ENCODE measurements at regions not wholly inside any gene's neighbourhood (a gene's known extent, or its start where the extent isn't known, plus 50 kb on each side); places are given as distances from the start of the nearest gene placed in this dataset.

- no peak overlapping the region for H3K27ac ChIP-seq
- H3K4me1 ChIP-seq (replicated peaks): no peaks in the 10 kb centered on the region
- 77% methylated on average over 1 of the region's 1 CpG for WGBS
- intact Hi-C loops (cut with DNase I): no loop called here
- no peaks in the 10 kb centered on the region for H3K9me3 ChIP-seq
- TF ChIP-seq CTCF (IDR thresholded peaks at IDR 0.05) (no peak), POLR2AphosphoS5 (IDR thresholded peaks at IDR 0.05) (no peak), POLR2A (IDR thresholded peaks at IDR 0.05) (no peak)
- H3K36me3 ChIP-seq: no peaks in the 10 kb centered on the region
- DNase-seq (ENCODE audit: low spot score): no peak
- no peak overlapping the region for H3K4me3 ChIP-seq
- H3K27me3 ChIP-seq (replicated peaks; ENCODE audit: insufficient read depth): no peaks in the 10 kb centered on the region
Measured at GRCh38 chr1:238281418-238281817, 390.7 kb upstream of the ZP4 start.

- Histone ChIP-seq H3K4me1 (replicated peaks) (no peaks in the 10 kb centered on the region), H3K9me3 (no peaks in the 10 kb centered on the region), H3K4me3 (no peak overlapping the region), H3K36me3 (no peaks in the 10 kb centered on the region), H3K27ac (no peak overlapping the region), H3K27me3 (replicated peaks; ENCODE audit: insufficient read depth) (no peaks in the 10 kb centered on the region)
- TF ChIP-seq POLR2AphosphoS5 (IDR thresholded peaks at IDR 0.05) (no peak), POLR2A (IDR thresholded peaks at IDR 0.05) (no peak), CTCF (IDR thresholded peaks at IDR 0.05) (no peak)
- intact Hi-C loops (cut with DNase I): no loop called here
- no peak for DNase-seq (ENCODE audit: low spot score)
- 52% methylated on average over 3 of the region's 3 CpGs for WGBS
Measured at GRCh38 chr1:238279694-238280380, 389.1 kb upstream of the ZP4 start.

GRCh38 chr1:238272145-238272544, 381.4 kb upstream of the ZP4 start:
- Histone ChIP-seq H3K4me3 (no peak overlapping the region), H3K9me3 (no peaks in the 10 kb centered on the region), H3K36me3 (no peaks in the 10 kb centered on the region), H3K4me1 (replicated peaks) (no peaks in the 10 kb centered on the region), H3K27me3 (replicated peaks; ENCODE audit: insufficient read depth) (no peaks in the 10 kb centered on the region), H3K27ac (no peak overlapping the region)
- no peak for TF ChIP-seq CTCF (IDR thresholded peaks at IDR 0.05)
- no peak for TF ChIP-seq POLR2A (IDR thresholded peaks at IDR 0.05)
- TF ChIP-seq POLR2AphosphoS5 (IDR thresholded peaks at IDR 0.05): no peak
- DNase-seq (ENCODE audit: low spot score): no peak
- intact Hi-C loops (cut with DNase I): no loop called here
- 95% methylated on average over 3 of the region's 3 CpGs for WGBS

GRCh38 chr1:238265866-238266265, 375.1 kb upstream of the ZP4 start:
- no peak overlapping the region for H3K4me3 ChIP-seq
- H3K4me1 ChIP-seq (replicated peaks): no peaks in the 10 kb centered on the region
- no peaks in the 10 kb centered on the region for H3K9me3 ChIP-seq
- DNase-seq (ENCODE audit: low spot score): no peak
- H3K36me3 ChIP-seq: no peaks in the 10 kb centered on the region
- no peak overlapping the region for H3K27ac ChIP-seq
- H3K27me3 ChIP-seq (replicated peaks; ENCODE audit: insufficient read depth): no peaks in the 10 kb centered on the region
- TF ChIP-seq CTCF (IDR thresholded peaks at IDR 0.05) (no peak), POLR2AphosphoS5 (IDR thresholded peaks at IDR 0.05) (no peak), POLR2A (IDR thresholded peaks at IDR 0.05) (no peak)
- intact Hi-C loops (cut with DNase I): no loop called here
- WGBS: 70% methylated on average over 1 of the region's 1 CpG

GRCh38 chr1:238264951-238265350, 374.2 kb upstream of the ZP4 start:
- Histone ChIP-seq H3K27ac (no peak overlapping the region), H3K27me3 (replicated peaks; ENCODE audit: insufficient read depth) (no peaks in the 10 kb centered on the region), H3K4me1 (replicated peaks) (no peaks in the 10 kb centered on the region), H3K4me3 (no peak overlapping the region), H3K36me3 (no peaks in the 10 kb centered on the region), H3K9me3 (no peaks in the 10 kb centered on the region)
- no peak for DNase-seq (ENCODE audit: low spot score)
- intact Hi-C loops (cut with DNase I): no loop called here
- no peak for TF ChIP-seq POLR2AphosphoS5 (IDR thresholded peaks at IDR 0.05)
- TF ChIP-seq POLR2A (IDR thresholded peaks at IDR 0.05): no peak
